Astrocyte of the spinal cord (primary cell): ENCODE measurements at regions not wholly inside any gene's neighbourhood (a gene's known extent, or its start where the extent isn't known, plus 50 kb on each side); places are given as distances from the start of the nearest gene placed in this dataset.

Experiments used
- DNase-seq: peaks from one replicate; pipeline ENCODE4 v3.0.0; 2011; ENCODE audit warnings: low read depth, low spot score
- H3K4me3 ChIP-seq: 2 replicates; pipeline ENCODE4 v1.5.1; 2011; ENCODE audit warnings: low read depth, mild to moderate bottlenecking, low read length, moderate library complexity
- in situ Hi-C: cut with HindIII; loops from 2 replicates; pipeline ENCODE4 v1.10.0; 2017; ENCODE audit warnings: low sequenced_read_pairs
- TF ChIP-seq, protein P1 (sequence below): IDR thresholded peaks from 2 replicates; pipeline ENCODE4 v1.5.1; 2012; ENCODE audit warnings: low read depth, mild to moderate bottlenecking, low read length, inconsistent platforms

DNA sequence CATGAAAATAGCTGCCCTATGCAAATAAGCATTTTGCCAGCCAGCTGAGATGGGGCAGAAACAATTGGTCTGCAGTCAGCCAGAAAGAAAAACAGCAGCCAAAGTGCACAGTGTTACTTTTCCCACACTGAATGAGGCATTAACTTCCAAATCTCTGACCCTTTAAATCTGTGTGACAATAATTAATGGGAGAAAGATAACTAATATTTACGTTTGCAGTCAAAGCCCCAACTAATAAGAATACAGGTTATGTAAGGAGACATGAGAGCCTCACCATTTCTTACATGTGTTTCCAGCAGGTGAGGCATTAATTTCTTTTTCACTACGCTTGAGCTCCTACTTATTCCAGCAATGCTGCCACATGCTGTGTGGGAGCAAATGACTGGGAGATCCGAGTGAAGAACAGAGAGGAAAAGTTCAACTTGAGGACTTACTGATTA, 339.0 kb downstream of the SATB2 start:
- H3K4me3 ChIP-seq, result no peak overlapping the region
- in situ Hi-C loops, result no loop called here
- TF ChIP-seq, protein P1, sequence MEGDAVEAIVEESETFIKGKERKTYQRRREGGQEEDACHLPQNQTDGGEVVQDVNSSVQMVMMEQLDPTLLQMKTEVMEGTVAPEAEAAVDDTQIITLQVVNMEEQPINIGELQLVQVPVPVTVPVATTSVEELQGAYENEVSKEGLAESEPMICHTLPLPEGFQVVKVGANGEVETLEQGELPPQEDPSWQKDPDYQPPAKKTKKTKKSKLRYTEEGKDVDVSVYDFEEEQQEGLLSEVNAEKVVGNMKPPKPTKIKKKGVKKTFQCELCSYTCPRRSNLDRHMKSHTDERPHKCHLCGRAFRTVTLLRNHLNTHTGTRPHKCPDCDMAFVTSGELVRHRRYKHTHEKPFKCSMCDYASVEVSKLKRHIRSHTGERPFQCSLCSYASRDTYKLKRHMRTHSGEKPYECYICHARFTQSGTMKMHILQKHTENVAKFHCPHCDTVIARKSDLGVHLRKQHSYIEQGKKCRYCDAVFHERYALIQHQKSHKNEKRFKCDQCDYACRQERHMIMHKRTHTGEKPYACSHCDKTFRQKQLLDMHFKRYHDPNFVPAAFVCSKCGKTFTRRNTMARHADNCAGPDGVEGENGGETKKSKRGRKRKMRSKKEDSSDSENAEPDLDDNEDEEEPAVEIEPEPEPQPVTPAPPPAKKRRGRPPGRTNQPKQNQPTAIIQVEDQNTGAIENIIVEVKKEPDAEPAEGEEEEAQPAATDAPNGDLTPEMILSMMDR, result no peak
- DNase-seq, result no peak

DNA sequence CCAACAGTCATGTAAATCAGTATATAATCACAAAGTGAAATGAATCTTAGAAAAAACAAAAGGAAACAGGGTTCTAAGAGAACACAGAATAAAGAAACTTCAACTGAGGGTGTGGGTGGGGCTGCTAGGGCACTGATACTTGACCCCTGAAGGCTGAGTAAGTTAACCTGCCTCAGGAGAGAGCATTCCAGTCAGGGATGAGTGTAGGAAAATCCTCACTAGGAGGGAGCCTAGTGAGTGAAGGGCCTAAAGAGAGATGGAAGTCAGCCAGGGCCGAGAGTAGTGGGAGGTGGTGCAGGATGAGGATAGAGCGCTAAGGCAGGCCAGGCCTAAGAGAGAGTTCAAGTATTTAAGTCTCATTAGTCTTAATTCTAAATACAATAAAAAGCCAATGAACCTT, 342.6 kb downstream of the SATB2 start:
- TF ChIP-seq, protein P1, result no peak
- H3K4me3 ChIP-seq, result no peak overlapping the region
- DNase-seq, result no peak
- in situ Hi-C loops, result no loop called here

DNA sequence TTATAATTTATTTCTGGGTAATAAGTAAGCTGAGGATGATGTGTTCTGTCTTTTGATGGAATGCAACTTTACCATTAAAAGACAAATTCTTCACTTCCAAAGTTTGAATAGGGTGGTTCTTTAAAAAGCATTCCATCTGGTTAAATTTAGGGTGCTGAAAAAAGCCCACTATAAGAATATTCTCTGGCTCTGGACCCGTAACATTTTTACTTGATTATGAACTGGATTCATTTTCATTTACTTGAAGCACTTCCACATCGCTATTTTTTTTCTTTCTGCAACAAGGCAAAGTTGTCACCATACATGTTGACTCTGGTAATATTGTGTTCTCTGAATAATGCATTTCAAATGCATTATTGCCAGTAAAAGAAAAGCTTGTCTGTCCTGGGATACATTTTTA, 344.6 kb downstream of the SATB2 start:
- no peak overlapping the region for H3K4me3 ChIP-seq
- TF ChIP-seq, protein P1, result no peak
- no peak for DNase-seq
- in situ Hi-C loops, result no loop called here

DNA sequence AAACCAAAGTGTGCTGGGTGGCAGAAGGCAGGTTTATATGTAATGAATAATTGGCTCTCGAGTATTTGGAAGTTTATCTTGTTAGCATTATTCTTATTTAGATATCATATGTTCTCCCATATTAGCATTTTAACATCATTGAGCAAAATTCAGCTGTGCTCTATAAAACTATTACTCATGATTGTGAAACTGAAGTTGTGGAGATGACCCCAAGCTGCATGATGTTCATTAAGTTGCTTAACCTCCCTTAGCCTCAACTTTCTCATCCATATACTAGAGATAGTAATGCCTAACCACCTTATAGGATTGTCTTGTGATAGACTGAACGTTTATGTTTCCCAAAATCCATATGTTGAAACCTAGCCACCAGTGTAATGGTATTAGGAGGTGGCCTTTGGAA, 346.3 kb downstream of the SATB2 start:
- in situ Hi-C loops, result no loop called here
- no peak for DNase-seq
- TF ChIP-seq, protein P1, result no peak
- H3K4me3 ChIP-seq, result no peak overlapping the region

DNA sequence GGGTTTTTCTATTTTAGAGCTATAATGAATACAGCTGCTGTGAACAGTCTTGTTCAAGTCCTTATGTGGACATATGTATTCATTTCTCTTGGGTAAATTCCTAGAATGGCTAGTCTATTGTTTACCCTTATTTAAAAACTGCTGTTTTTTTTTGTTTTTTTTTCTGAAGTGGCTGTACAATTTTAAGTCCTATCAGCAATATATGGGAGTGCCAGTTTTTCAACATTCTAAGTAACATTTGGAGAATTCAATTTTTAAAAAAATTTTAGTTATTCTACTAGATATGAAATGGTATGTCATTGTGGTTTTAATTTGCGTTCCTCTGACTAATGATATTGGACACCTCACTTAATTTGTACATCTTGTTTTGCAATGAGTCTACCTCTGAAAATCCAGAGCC, 349.7 kb downstream of the SATB2 start:
- no peak overlapping the region for H3K4me3 ChIP-seq
- TF ChIP-seq, protein P1, result no peak
- in situ Hi-C loops, result no loop called here
- DNase-seq, result no peak

DNA sequence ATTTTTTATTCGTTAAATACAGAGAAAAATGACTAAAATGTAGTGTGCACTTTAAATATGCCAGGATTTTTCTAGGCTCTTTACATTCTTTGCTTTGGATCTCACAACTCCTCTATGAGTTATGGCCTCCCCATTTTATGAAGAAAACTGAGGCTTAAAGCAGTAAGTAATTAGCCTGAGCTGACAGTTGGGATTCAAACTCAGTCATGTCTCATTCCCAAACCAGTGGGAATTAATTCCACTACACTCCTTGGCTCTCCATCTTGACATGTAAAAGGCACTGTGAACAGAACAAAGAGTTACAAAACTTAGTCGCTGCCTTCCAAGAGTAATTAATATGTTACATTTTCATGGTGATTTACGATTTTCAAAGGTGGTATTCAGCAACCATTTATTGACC, 351.9 kb downstream of the SATB2 start:
- H3K4me3 ChIP-seq, result no peak overlapping the region
- TF ChIP-seq, protein P1, result no peak
- DNase-seq, result no peak
- in situ Hi-C loops, result no loop called here

DNA sequence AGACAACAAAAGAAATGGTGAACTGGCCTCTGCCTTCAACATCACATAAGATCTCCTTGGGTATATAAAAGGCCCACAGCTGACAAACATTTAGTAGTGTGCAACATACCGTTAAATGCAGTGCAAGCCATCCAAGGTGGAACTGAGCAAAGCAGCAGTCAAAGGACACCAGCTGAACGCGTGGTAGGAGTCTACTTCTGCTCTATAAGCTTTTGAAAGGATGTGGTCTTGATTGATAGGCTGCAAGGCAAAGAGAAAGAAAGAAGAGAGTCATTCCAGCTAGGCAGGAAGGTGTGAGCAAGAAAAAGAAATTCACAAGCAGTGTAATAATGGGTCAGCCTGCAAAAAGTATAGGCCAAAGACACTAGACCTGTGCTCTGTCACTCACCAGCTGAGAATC, 356.3 kb downstream of the SATB2 start:
- in situ Hi-C loops, result no loop called here
- no peak for DNase-seq
- H3K4me3 ChIP-seq, result no peak overlapping the region
- TF ChIP-seq, protein P1, result no peak
